ENCODE measurements at regions not wholly inside any gene's neighbourhood (a gene's known extent, or its start where the extent isn't known, plus 50 kb on each side); places are given as distances from the start of the nearest gene placed in this dataset.

DNA sequence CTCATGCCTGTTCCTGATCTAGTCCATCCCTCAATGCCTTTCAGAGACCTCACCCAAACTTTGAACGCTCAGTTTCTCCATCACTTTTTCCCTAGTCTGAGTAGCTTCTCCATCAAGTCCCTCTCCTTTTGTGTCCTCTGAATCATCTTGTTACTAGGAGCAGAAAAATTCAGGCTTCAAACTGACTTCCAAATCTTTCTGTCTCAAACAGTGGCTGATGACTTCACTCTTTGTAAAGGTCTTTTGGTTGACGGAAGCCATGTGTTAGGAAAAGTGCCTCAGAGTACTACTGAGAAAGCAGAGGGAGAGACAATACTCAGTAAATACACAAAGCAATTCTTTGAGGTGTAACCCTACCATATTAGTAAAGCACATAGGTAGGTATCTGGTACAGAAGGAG is 65.7 kb upstream of the CAMK2D start:
- no peak for TF ChIP-seq CTCF (IDR thresholded peaks at IDR 0.05)
- no peak for TF ChIP-seq POLR2A (IDR thresholded peaks at IDR 0.05)

All from uterus (tissue), 2 donors.